HEK293T (cell line): ENCODE measurements at regions not wholly inside any gene's neighbourhood (a gene's known extent, or its start where the extent isn't known, plus 50 kb on each side); places are given as distances from the start of the nearest gene placed in this dataset.
A peak's percentile ranks its signal among the peaks of the same experiment; 100 is the strongest.

Experiments
- CTCF ChIA-PET: fragments of 350-600 bp; formaldehyde crosslinking; extraction: SDS; loops from one replicate; lab custom pipeline; 2021; ENCODE audit warnings: antibody characterized with exemption, inconsistent platforms; lab: Yijun Ruan, JAX
- POLR2A ChIA-PET: fragments of 350-600 bp; formaldehyde crosslinking; extraction: SDS; loops from one replicate; lab custom pipeline; 2020; ENCODE audit warnings: antibody characterized with exemption, inconsistent platforms; lab: Yijun Ruan, JAX
- DNase-seq: peaks from one replicate; pipeline ENCODE4 v3.0.0; 2012; ENCODE audit warnings: mixed read lengths; ENCODE audit errors: extremely low spot score
- ARNT ChIP-seq: fragments of 450-650 bp; IDR thresholded peaks from 2 replicates; pipeline ENCODE4 v1.6.1; 2017; ENCODE audit warnings: mild to moderate bottlenecking
- BHLHE40 ChIP-seq: fragments of 450-650 bp; IDR thresholded peaks from 2 replicates; pipeline ENCODE4 v1.6.1; 2016; ENCODE audit warnings: mild to moderate bottlenecking, moderate library complexity, borderline replicate concordance
- CTBP1 ChIP-seq: fragments of 450-650 bp; IDR thresholded peaks from 2 replicates; pipeline ENCODE4 v1.6.1; 2016; ENCODE audit warnings: borderline replicate concordance
- ELF4 ChIP-seq: fragments of 450-650 bp; IDR thresholded peaks from 2 replicates; pipeline ENCODE4 v1.6.1; 2017; ENCODE audit warnings: antibody characterized with exemption
- FOXA1 ChIP-seq: fragments of 450-650 bp; IDR thresholded peaks from 2 replicates; pipeline ENCODE4 v1.6.1; 2016; ENCODE audit warnings: mild to moderate bottlenecking
- FOXK2 ChIP-seq: fragments of 450-650 bp; IDR thresholded peaks from 2 replicates; pipeline ENCODE4 v1.6.1; 2016; ENCODE audit warnings: mild to moderate bottlenecking
- FOXM1 ChIP-seq: fragments of 450-650 bp; IDR thresholded peaks from 2 replicates; pipeline ENCODE4 v1.6.1; 2017; ENCODE audit warnings: mild to moderate bottlenecking, borderline replicate concordance
- HDGF ChIP-seq: fragments of 450-650 bp; IDR thresholded peaks from 2 replicates; pipeline ENCODE4 v1.6.1; 2017; ENCODE audit warnings: antibody characterized with exemption, borderline replicate concordance
- L3MBTL2 ChIP-seq: fragments of 450-650 bp; conservative IDR thresholded peaks from 2 replicates; pipeline ENCODE4 v1.6.1; 2016; ENCODE audit warnings: mild to moderate bottlenecking
- LEF1 ChIP-seq: fragments of 450-650 bp; IDR thresholded peaks from 2 replicates; pipeline ENCODE4 v1.6.1; 2017; ENCODE audit warnings: mild to moderate bottlenecking, borderline replicate concordance
- NFRKB ChIP-seq: fragments of 450-650 bp; IDR thresholded peaks from 2 replicates; pipeline ENCODE4 v1.6.1; 2016; ENCODE audit warnings: mild to moderate bottlenecking, moderate library complexity
- PKNOX1 ChIP-seq: fragments of 450-650 bp; IDR thresholded peaks from 2 replicates; pipeline ENCODE4 v1.6.1; 2016
- SP1 ChIP-seq: fragments of 450-650 bp; IDR thresholded peaks from 2 replicates; pipeline ENCODE4 v1.6.1; 2017
- SUZ12 ChIP-seq: fragments of 450-650 bp; IDR thresholded peaks from 2 replicates; pipeline ENCODE4 v1.6.1; 2016; ENCODE audit warnings: mild to moderate bottlenecking
- TARDBP ChIP-seq: fragments of 450-650 bp; IDR thresholded peaks from 2 replicates; pipeline ENCODE4 v1.6.1; 2016
- ZNF384 ChIP-seq: fragments of 450-650 bp; IDR thresholded peaks from 2 replicates; pipeline ENCODE4 v1.6.1; 2016

DNA sequence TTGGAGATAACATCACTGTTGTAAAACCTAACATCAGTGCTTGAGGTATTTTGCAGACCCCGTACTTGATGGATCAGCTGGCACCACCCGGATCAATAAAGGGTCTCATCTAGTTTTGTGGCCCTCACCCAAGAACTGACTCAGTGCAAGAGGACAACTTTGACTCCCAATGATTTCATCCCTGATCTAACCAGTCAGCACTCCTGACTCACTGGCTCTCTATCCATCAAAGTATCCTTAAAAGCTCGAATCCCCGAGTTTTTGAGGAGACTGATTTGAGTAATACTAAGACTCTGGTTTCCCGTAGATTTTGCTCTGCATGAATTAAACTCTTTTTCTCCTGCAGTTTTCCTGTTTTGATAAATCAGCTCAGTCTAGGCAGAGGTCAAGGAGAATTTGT is 2498.1 kb downstream of the PCDH7 start:
- no peak for TF ChIP-seq NFRKB
- no peak for TF ChIP-seq PKNOX1
- no peak for TF ChIP-seq ZNF384
- no peak for TF ChIP-seq FOXM1
- TF ChIP-seq SP1 = no peak
- no peak for TF ChIP-seq FOXK2
- no peak for TF ChIP-seq ELF4
- no peak for TF ChIP-seq BHLHE40
- no peak for TF ChIP-seq CTBP1
- TF ChIP-seq TARDBP = no peak
- DNase-seq = no peak
- CTCF ChIA-PET = no interaction called here
- POLR2A ChIA-PET = no interaction called here

DNA sequence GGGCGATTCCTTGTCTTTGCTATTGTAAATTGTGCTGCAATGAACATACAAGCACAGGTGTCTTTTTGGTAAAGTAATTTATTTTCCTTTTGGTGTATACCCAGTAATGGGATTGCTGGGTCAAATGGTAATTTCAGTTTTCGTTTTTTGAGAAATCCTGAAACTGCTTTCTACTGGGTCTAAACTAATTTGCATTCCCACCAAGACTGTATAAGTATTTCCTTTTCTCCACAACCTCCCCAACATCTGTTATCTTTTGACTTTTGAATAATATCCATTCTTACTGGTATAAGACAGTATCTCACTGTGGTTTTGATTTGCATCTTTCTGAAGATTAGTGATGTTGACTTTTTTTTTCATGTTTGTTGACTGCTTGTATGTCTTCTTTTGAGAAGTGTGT is 2506.0 kb downstream of the PCDH7 start:
- CTCF ChIA-PET = no interaction called here

DNA sequence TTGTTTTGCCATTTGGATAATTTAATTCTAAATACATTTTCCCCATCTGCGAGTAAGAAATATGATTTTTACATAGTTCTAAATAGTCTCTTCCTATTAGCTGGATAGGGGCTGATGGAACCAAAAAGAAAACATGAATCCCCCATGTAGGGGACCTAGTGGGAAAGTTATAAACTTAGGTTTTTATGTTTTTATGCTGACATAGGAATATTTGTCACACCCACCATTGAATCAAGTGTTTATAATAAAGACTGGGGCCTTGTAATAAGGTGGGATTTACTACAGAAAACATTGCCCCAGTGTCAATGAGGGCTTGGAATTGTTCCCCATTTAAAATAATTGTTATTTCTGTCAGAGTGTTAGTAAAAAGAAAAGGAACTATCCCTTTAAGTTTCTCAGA is 2506.6 kb downstream of the PCDH7 start:
- POLR2A ChIA-PET = no interaction called here
- DNase-seq = no peak
- TF ChIP-seq SP1 (no peak), ARNT (no peak), ELF4 (no peak), BHLHE40 (no peak), CTBP1 (no peak), LEF1 (no peak), FOXA1 (no peak), PKNOX1 (no peak), L3MBTL2 (no peak), ZNF384 (no peak), FOXK2 (no peak), NFRKB (no peak)
- CTCF ChIA-PET = no interaction called here

More for the DNA sequence above, 2506.0 kb downstream of the PCDH7 start:
- DNase-seq = no peak
- TF ChIP-seq NFRKB = no peak
- no peak for TF ChIP-seq L3MBTL2
- TF ChIP-seq PKNOX1 = no peak
- no peak for TF ChIP-seq SUZ12
- no peak for TF ChIP-seq BHLHE40
- no peak for TF ChIP-seq SP1
- TF ChIP-seq CTBP1 = no peak
- no peak for TF ChIP-seq HDGF
- TF ChIP-seq FOXM1 = no peak
- TF ChIP-seq ZNF384 = no peak
- TF ChIP-seq ELF4 = no peak
- TF ChIP-seq LEF1 = no peak
- no peak for TF ChIP-seq FOXK2
- POLR2A ChIA-PET = no interaction called here

DNA sequence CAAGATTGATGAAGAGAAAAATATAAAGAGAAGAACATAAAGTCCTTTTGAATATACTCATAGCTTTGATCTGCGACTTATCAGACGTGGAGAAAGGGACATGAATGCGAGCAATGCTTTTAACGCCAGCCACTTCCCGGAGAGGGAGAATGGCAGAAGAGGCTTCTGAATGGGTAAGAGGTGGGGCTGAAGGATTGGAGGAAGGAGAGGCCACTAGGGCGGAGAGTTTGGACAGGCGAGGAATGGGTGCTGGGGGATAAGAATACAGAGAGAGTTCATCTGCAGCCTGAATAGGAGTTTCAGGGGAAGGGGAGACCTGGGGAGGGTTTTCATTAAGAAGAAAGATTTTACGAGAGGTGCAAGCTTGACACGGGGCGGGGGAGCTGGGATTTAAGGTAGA is 2534.9 kb downstream of the PCDH7 start:
- POLR2A ChIA-PET = no interaction called here
- CTCF ChIA-PET = no interaction called here
- DNase-seq = no peak
- TF ChIP-seq FOXA1 (no peak), SP1 (no peak), ZNF384 (no peak), FOXK2 (no peak), NFRKB (no peak), L3MBTL2 (no peak), LEF1 (no peak), ELF4 (no peak), ARNT (no peak), SUZ12 (no peak), HDGF (no peak), BHLHE40 (no peak), TARDBP (no peak), CTBP1 (no peak)

- DNase-seq = no peak
- TF ChIP-seq L3MBTL2 (no peak), SUZ12 (no peak), CTBP1 (no peak), ZNF384 (no peak), HDGF (no peak), ELF4 (no peak), FOXK2 (no peak), PKNOX1 (no peak), ARNT (no peak), TARDBP (no peak), NFRKB (no peak), SP1 (no peak), BHLHE40 (no peak), FOXA1 (no peak), FOXM1 (no peak), LEF1 (no peak)
- ChIA-PET POLR2A (no interaction called here), CTCF (no interaction called here)
Observed at GRCh38 chr4:33255507-33255906, 2535.3 kb downstream of the PCDH7 start.

- TF ChIP-seq PKNOX1 (no peak), HDGF (no peak), L3MBTL2 (no peak), ARNT (no peak), SP1 (no peak), ZNF384 (no peak), BHLHE40 (no peak), ELF4 (no peak), FOXK2 (no peak), FOXA1 (no peak), NFRKB (no peak), LEF1 (no peak), TARDBP (no peak), FOXM1 (no peak), SUZ12 (no peak), CTBP1 (no peak)
- CTCF ChIA-PET = no interaction called here
- DNase-seq = peak; percentile 3
- POLR2A ChIA-PET = no interaction called here
Observed at GRCh38 chr4:33262824-33263223, 2542.7 kb downstream of the PCDH7 start.
